Suprapubic skin (tissue), 3 donors: ENCODE measurements at regions not wholly inside any gene's neighbourhood (a gene's known extent, or its start where the extent isn't known, plus 50 kb on each side); places are given as distances from the start of the nearest gene placed in this dataset.

Experiments
- CTCF ChIP-seq, 2 donors: fragments of 200-600 bp in 1 of 2; fragments of 450-650 bp in 1 of 2; sonication (generic) in 1 of 2; IDR thresholded peaks; one replicate each; pipeline ENCODE4 v1.5.1; 2016 to 2019; ENCODE audit warnings: antibody characterized with exemption in 2 of 2, mild to moderate bottlenecking in 1 of 2, moderate library complexity in 1 of 2
- EP300 ChIP-seq: sonication (generic); formaldehyde crosslinking; IDR thresholded peaks from one replicate; pipeline ENCODE4 v1.6.1; 2017; ENCODE audit warnings: antibody characterized with exemption
- POLR2A ChIP-seq, 2 donors: fragments of 450-650 bp; IDR thresholded peaks; one replicate each; pipeline ENCODE4 v1.6.1; 2017; ENCODE audit warnings: antibody characterized with exemption in 2 of 2, mild to moderate bottlenecking in 2 of 2, moderate library complexity in 2 of 2

- TF ChIP-seq CTCF (IDR thresholded peaks at IDR 0.05) (no peak), POLR2A (IDR thresholded peaks at IDR 0.05) (no peak), EP300 (no peak)
These were observed 244.8 kb upstream of the SYNCRIP start for GRCh38 chr6:85887461-85887860.
